Liver (tissue), 3 donors: ENCODE measurements at regions not wholly inside any gene's neighbourhood (a gene's known extent, or its start where the extent isn't known, plus 50 kb on each side); places are given as distances from the start of the nearest gene placed in this dataset.

Source experiments
- EGR1 ChIP-seq, 2 donors: IDR thresholded peaks; 2 replicates each; pipeline ENCODE4 v1.6.1; 2016 to 2018; ENCODE audit warnings: antibody characterized with exemption in 2 of 2, low read depth in 2 of 2
- FOXA1 ChIP-seq: IDR thresholded peaks from 2 replicates; pipeline ENCODE4 v1.6.1; 2016; ENCODE audit warnings: antibody characterized with exemption
- FOXA2 ChIP-seq: IDR thresholded peaks from 2 replicates; pipeline ENCODE4 v1.6.1; 2016; ENCODE audit warnings: antibody characterized with exemption
- RXRA ChIP-seq, 2 donors: IDR thresholded peaks; 2 replicates each; pipeline ENCODE4 v1.6.1; 2017 to 2018; ENCODE audit warnings: antibody characterized with exemption in 2 of 2, mild to moderate bottlenecking in 1 of 2
- YY1 ChIP-seq: IDR thresholded peaks from 2 replicates; pipeline ENCODE4 v1.6.1; 2016; ENCODE audit warnings: antibody characterized with exemption, mild to moderate bottlenecking
- TF ChIP-seq, protein P1 (sequence below): fragments of 150-350 bp; IDR thresholded peaks from 2 replicates; pipeline ENCODE4 v1.5.1; 2017; ENCODE audit warnings: improper control_type of control experiment, low read depth, low read length; ENCODE audit not compliant: missing input control
- TF ChIP-seq, protein P2 (sequence below): IDR thresholded peaks from 2 replicates; pipeline ENCODE4 v1.6.1; 2016; ENCODE audit warnings: antibody characterized with exemption
- TF ChIP-seq, protein P3 (sequence below): IDR thresholded peaks from 2 replicates; pipeline ENCODE4 v1.6.1; 2016; ENCODE audit warnings: antibody characterized with exemption
- donor health status: healthy.
- donor health status: healthy.

DNA sequence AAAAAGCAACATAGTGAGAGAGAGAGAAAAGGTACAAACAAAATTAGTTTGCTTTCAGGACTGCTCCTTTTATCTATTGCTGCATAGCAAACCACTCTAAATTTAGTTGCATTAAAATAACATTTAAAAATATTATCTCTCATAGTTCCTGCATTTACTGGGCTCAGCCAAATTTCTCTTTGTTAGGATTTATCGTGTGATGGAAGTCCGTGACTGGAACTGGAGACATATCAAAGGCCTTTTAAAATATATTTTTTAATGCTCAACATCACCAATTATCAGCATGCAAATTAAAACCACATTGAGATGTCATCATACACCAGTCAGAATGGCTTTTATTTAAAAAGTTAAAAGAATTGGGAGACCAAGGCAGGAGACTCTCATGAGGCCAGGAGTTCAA lies 107.6 kb upstream of the SYT1 start:
- TF ChIP-seq, protein P1, sequence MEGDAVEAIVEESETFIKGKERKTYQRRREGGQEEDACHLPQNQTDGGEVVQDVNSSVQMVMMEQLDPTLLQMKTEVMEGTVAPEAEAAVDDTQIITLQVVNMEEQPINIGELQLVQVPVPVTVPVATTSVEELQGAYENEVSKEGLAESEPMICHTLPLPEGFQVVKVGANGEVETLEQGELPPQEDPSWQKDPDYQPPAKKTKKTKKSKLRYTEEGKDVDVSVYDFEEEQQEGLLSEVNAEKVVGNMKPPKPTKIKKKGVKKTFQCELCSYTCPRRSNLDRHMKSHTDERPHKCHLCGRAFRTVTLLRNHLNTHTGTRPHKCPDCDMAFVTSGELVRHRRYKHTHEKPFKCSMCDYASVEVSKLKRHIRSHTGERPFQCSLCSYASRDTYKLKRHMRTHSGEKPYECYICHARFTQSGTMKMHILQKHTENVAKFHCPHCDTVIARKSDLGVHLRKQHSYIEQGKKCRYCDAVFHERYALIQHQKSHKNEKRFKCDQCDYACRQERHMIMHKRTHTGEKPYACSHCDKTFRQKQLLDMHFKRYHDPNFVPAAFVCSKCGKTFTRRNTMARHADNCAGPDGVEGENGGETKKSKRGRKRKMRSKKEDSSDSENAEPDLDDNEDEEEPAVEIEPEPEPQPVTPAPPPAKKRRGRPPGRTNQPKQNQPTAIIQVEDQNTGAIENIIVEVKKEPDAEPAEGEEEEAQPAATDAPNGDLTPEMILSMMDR, result no peak
- no peak for TF ChIP-seq YY1
- no peak for TF ChIP-seq EGR1 (IDR thresholded peaks at IDR 0.05; ENCODE audit: low read depth in 2 of 2)
- TF ChIP-seq FOXA2, result no peak
- TF ChIP-seq, protein P2, sequence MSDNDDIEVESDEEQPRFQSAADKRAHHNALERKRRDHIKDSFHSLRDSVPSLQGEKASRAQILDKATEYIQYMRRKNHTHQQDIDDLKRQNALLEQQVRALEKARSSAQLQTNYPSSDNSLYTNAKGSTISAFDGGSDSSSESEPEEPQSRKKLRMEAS, result no peak
- TF ChIP-seq RXRA (IDR thresholded peaks at IDR 0.05), result no peak
- no peak for TF ChIP-seq FOXA1
- TF ChIP-seq, protein P3, sequence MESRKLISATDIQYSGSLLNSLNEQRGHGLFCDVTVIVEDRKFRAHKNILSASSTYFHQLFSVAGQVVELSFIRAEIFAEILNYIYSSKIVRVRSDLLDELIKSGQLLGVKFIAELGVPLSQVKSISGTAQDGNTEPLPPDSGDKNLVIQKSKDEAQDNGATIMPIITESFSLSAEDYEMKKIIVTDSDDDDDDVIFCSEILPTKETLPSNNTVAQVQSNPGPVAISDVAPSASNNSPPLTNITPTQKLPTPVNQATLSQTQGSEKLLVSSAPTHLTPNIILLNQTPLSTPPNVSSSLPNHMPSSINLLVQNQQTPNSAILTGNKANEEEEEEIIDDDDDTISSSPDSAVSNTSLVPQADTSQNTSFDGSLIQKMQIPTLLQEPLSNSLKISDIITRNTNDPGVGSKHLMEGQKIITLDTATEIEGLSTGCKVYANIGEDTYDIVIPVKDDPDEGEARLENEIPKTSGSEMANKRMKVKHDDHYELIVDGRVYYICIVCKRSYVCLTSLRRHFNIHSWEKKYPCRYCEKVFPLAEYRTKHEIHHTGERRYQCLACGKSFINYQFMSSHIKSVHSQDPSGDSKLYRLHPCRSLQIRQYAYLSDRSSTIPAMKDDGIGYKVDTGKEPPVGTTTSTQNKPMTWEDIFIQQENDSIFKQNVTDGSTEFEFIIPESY, result no peak
